Occipital lobe (tissue), 1 donor: ENCODE measurements at regions not wholly inside any gene's neighbourhood (a gene's known extent, or its start where the extent isn't known, plus 50 kb on each side); places are given as distances from the start of the nearest gene placed in this dataset.
"Not testable (repeated sequence)": the region's sequence is repeated elsewhere in the genome, so short reads cannot be mapped to it uniquely, and the experiment has no call there.

Source experiments
- DNase-seq: peaks from one replicate; lab custom pipeline; 2025; lab: John Stamatoyannopoulos, UW

DNA sequence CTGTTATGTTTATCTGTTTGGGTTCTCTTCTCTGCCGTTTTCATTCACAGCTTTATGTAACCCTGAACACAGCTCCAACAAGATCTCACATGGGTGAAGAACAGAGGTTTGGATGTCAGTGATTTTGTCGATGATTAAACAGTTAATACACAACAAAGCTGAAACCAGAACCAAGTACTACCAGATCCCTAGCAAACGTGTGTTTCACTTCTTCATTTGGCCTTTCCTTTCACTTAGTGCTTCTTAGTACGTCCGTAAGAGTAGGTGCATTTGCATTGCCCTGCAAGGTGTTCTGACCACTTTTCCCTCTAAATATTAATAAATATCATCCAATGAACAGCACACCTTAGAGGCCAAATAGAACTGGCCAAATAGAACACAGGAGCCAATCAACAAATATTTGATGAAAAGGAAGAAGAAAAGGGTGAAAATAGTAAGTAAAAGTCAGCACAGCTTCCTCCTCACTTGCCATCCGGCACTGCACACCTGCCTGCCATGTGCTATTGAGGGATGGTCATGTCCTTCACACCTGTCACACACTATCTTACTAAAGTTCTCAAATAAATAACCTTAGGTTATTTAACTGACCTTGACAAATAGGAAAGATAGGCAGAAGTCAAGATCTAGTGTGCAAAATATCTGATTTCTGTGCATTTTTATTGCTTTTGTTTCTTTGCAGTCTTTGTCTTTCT lies 252.6 kb upstream of the ANKRD30A start:
- DNase-seq = no peak

DNA sequence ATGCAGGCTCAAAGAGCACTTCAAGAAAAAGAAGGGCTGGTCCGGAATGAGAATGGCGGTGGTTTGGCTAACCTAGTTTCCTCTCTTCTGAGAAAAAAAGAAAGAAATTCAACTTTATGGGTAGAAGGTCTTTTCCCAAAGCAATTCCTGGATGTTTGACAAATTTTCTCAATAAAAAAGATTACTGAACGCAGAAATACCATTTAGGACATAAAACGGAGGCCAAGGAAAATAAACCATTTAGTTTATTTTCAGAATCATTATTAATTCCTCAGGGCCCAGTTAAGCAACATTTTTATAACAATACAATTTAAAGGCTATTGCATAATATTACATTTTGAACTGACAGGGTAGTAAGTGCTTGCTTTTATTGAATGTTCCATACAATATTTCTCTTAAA lies 284.6 kb upstream of the ANKRD30A start:
- no peak for DNase-seq

DNA sequence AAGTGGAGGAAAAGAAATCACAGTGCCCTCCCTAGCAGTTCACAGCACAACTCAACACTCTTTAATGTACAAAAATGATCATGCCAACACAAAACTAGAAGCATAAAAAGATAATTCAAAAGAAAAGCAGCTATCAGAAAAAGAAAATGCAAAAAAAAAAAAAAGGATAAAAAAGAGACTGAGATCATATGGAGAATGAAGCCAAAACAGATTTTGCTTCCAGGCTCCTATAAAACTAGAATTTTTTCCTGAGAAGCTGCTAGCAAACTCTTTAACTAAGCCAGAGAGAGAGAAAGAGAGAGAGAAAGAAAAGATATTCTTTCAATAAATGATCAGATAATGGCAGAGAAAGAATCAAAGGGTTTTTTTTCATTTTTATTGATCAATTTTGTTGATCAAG lies 288.0 kb upstream of the ANKRD30A start:
- no peak for DNase-seq

DNA sequence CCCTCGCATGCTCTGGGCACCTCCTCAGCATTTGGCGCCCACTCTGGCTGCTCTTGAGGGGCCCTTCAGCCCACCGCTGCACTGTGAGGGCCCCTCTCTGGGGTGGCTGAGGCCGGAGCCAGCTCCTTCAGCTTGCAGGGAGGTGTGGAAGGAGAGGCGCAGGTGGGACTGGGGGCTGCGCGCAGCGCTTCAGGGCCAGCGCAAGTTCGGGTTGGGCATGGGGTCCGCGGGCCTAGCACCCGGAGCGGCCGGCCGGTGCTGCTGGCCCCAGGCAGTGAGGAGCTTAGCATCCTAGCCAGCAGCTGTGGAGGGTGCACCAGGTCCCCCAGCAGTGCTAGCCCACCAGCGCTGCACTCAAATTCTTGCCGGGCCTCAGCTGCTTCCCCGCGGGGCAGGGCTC lies 305.6 kb upstream of the ANKRD30A start:
- no peak for DNase-seq

DNA sequence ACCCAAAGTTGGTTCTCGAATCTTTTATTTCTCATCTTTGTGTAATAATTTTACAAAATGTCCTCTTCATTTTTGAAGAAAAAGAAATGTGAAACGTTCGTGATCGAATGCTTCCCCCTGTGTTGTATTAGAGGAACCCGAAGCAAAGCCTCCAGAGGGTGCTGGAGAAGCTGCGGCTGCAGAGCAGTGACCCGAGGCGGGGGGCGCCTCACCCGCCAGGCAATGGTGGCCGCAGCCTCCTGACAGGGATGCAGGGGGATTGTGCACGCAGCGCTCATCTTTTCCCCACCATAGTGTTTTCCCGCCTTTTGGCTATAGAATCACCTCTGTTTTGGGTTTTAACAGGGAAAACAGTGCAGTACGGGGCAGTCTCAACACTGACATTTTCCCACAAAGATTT lies 307.5 kb upstream of the ANKRD30A start:
- DNase-seq = no peak

DNA sequence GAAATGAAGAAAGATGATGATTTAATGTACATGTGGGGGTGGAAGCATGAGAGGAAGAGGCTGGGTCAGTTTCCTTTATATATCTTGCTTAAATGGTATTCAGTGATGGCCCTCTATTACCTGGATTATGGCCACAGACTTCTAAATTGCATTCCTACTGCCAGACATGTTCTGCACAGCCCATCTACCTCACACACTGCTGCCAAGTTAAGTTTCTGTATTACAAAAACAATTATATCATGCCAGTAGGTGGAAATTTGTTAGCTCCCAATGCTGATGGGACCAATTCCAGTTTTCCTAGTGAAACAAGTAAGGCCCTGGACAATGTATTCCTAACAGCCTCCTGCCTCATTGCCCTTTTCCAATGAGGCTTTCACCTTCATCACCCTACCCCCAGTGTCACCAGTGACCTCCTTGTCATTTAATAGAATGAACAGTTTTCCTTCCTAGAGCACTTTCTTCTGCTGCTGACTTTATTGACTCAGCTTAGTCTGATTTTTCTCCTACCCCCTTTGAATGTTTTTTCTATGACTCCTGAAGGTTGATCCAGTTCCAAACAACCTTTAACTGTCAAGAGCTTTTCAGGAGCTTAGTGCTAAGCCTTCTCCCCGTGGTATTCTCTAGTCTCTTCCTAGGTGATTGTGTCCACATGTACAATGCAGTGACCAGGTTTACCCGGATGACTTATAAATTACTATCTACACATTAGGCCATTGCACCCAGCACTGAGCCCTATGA lies 316.6 kb upstream of the ANKRD30A start:
- no peak for DNase-seq

DNA sequence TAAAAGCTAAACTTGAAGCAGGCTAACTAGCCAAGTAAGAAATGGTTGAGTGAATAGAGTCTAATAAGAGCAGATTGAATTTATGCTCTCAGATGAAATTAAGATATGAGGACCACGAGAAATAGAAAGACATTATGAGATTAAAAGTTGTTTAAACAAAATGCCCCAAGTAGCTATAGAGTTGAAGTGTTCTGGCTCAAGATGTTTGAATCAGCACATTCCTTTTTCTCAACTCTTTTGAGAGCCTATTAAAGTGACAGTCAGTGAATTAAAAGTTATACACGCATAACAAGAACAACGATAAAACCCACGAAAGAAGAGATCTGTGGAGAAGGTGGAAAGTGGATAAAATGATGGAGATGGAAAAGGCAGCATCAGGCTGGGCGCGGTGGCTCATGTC lies 322.2 kb upstream of the ANKRD30A start:
- no peak for DNase-seq

DNA sequence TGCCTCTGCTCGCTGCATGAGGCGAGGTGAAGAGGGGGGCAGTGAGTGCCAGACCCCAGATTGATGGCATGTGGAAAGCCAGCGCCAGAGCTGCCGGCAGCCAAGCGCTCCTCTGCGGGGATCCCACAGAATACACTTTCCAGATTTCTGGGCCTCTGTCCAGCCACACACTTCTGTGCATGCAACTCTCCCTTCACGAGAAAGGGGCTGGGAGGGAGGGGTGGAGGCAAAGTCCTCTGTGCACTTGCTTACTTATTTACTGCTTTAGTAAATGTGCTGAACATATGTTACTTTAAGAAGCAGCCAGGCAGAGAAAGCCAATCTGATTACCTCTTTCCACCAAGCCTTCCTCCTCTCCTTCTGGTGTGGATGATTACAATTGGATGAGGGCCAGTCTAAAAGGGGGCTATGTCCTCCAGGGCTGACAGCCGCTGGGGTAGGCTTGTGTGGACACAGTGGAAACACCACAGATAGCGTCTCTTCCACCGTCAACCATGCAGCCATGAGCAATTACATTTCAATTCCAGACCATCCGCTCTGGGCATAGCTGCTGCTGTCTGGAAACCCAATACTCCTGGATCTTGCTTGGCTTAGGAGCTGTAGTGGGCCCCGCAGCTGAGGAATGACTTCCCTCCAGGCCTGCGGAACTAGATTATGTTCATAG lies 322.8 kb upstream of the ANKRD30A start:
- no peak for DNase-seq

DNA sequence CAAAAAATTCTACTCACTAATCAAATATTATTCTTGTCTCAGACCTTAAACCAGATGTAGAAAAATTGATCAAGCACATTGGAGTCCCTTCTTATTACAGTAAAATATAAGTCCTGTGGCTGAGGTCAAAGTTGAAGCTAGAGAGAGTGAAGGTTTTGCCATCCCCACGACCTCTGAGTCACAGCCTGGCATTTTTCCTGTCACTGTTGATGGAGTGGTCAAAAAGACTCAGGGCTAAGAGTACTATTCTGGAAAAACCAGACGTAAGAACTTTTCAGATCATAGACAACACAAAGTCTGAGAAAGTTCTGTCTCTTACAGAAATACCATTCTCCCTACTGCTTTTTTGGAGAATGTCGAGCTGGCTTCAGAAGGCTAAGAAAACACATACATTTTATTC lies 323.7 kb upstream of the ANKRD30A start:
- no peak for DNase-seq

DNA sequence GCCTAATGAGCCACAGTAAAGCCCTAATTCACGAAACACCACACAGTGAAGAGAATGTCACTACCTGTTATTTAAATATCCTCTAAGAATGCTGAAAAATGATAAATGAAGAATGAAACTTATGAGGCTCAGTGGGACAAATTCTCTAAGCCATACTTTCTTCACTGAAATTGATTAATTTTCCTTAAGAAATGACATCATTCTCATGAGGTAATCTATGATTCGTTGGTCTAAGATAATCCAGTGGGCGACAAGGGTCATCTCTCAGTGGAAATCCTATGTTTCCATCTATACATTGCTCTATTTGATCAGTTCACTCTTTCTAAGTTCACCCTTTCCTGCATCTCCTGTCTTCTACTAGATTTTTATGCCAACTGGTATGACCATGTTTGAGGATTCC lies 330.4 kb upstream of the ANKRD30A start:
- DNase-seq = no peak

DNA sequence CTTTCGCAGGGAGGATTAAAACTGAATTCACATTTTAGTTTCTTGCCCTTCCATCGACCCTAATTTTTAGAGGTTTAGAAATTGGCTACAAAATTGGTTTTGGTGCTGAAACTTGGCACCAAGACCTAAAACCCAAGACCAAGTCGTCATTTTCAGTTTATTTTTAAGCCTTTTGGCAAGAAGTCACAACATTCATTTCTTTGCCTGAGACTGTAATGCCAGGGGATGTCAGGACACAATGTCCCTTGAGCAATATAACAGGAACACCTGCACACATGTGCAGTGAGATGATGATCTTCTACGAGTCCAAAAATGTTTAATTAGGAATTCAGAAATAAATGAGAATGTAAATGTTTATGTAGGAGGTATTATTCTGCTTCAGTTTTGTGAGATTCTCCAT lies 335.4 kb upstream of the ANKRD30A start:
- DNase-seq = no peak

DNA sequence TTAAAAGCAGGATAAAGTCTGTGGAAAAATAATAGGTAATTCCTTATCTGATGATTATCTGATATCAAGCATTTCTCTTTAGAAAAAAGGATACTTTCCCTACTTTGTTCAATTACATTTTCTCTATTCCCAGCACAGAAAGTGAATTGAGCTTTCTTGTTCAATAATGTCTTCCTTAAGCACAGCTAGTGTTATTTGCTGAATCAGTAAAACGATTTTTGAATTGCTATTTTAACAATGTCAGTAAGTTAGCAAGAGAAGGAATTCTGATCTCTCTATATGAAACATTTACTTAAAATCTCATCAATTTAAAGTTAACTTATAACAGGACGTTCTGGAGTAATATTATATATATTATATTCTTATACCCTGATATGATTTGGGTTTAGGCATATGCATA lies 337.2 kb upstream of the ANKRD30A start:
- no peak for DNase-seq

DNA sequence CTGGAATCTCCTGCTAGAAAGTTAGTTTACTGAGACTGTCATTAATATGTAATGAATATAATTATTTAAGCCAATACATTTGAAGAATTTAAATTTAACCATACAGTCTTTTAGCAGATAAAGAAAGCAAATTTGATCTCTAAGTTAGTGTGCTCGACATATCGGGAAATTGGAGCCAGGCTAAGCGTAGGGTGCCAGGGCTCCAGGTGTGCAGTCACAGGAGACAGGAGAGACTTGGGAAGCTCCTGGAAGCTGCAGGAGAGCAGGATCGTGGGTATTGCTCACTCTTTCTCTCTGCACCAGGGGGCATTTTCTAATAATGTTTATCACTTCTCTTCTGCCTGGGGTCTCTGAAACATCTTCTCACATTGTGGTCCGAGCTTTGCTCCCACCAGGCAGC lies 342.0 kb upstream of the ANKRD30A start:
- no peak for DNase-seq

DNA sequence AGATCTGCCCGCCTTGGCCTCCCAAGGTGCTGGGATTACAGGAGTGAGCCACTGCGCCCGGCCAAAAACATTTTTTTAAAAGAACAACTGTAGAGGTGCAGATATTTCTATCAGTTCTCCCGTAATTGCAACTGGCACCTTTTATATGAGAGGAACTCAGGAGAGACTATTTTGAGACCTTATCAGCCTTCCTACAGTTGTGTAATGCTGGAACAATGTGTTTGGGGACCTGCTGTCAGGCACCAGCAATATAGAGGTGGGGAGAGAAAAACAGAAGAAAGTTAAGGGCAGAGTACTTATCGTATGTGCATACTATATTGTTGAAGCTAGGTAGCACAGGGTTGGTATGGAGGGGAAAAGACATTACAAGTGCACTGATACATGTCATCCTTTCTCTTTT lies 343.8 kb upstream of the ANKRD30A start:
- no peak for DNase-seq

DNA sequence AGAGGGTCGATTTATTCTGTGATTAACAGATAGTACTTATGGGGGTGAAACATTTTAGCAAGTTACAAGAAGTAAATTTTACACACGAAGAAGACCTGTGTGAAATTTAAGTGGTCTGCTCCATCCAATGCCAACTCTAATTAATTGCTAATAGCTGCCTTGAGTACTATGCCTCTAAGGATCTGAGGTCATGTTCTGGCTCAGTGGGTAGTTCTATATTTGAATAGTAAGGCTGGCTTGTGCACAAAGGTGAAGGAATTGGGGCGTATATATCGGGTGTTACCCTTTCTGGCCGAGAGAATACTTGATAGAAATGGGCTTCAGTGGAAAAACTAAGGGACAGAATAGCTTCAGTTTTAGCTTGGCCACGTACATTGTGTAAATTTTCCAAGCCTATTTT lies 345.2 kb upstream of the ANKRD30A start:
- no peak for DNase-seq

DNA sequence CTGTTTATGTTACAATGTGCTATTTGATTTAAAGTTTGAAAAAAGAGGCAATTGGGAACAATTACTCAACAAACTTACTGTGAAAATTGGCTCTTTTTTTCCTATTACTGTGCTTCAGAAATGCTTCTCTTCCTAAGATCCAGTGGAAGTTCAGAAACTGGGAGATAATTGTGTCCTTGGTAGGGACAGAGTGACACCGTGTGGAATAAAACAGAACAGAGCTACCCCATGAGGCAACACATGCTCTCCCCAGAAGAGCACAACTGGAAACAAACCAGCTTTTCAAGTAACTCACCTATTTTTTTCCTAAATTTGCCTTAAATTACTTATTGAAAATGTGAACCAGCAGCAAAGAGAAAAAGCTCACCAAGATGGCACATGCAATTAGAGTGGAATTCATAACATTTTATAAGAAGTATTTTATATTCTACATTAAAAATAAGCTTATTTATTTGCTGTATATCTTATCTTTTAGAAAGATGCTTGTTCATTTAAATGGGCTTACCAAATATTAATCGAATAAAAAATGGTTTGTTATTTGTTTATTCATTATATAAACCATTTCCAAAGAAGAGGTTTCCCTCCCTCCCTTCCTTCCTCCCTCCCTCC lies 346.1 kb upstream of the ANKRD30A start:
- no peak for DNase-seq

DNA sequence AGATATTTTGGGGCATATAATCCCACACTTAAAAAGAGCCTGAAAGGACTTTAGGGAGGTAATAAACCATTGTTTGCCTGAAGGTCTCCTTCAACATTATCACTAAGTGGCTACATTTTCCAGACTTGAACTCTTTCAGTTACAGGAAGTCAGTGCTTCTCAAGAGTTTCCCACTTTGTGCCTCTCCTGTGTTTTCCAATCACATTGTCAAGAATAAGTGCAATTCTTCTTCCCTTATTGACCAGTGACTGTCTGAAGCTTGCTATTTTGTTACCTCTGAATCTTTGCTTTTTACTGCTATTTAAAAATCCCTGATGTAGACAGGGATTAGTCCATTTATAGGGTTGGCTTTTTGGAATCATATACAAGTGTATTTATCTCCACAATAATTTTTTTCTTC lies 346.7 kb upstream of the ANKRD30A start:
- no peak for DNase-seq

DNA sequence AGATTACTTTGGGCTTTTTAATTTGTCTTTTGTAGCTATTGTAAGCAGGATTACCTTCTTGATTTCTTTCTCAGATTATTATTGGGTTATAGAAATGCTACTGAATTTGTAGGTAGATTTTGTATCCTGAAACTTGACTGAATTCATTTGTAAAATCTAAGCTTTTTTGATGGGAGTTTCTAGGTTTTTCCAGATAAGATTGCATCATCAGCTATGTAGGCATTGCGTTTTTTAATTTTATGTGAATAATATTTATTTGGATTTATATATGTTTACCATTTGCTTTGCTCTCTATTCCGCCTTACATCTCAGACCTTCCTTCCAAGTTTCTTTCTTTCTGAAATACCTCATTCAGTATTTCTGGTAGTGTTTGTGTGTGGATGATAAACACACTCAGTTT lies 351.7 kb upstream of the ANKRD30A start:
- DNase-seq = no peak

DNA sequence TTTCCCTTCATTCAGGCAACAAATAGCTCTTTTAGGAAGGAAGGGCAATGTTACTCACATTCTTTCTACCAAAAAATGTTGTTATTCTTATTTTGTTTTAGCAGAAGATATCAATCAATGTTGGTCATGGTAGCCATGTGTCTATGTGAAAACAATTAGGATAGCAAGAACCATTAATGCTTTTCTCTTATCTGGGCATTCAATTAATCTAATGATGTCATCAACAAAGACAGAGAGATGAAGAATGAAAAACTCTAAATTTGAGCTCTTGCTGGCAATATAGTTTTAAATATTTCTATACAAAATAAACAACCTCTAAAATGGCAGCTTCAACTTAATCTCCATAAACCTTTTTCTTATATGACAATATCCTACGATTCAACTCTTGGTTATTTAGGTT lies 353.7 kb upstream of the ANKRD30A start:
- no peak for DNase-seq

DNA sequence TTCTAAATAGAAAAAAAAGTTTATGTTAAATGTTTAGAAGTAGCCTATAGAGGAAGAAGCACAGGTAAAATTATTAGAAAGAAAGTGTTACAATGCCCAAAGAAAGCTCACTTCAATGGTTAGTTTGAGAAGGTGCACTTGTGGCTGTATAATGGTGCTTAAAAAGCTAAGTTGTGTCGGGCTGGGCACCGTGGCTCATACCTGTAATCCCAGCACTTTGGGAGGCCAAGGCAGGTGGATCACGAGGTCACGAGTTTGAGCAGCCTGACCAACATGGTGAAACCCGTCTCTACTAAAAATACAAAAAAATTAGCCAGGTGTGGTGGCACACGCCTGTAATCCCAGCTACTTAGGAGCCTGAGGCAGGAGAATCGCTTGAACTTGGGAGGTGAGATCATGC lies 355.7 kb upstream of the ANKRD30A start:
- DNase-seq = not testable (repeated sequence)

DNA sequence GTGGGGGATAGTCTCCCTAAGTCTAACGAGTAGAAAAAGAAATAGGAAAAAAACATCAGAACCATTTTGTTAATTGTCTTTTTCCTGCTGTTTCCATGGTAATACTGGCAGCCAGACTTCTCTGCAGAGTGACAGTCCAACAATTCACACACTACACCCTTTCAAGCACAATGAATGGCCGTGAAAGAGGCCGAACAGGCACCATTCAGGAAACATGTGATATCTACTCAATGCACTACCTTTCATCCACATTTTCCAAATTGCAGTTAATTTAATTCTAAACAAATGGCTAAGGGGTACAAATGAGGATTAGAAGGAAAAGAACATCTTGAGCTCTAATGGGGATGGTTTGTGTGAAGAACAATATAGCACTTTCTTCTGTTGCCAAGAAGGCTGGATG lies 358.5 kb upstream of the ANKRD30A start:
- DNase-seq = no peak

DNA sequence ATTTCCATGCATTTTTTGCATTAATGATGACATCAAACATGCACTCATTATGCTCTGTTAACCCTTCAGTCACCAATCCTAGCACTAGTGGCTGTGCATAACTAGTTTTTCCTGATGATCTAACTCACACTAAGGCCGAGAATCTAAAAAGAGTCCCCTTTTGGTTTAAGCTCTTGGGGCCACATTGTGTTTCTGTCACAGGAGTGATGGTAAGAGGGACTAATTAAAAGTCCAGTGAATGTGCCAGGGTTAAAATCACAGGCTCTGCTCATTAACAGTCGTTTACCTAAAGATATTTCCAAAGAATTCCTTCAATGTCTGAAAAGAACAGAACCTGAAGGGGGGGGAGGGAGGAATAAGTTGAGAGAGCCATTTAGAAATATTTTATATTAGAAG lies 359.0 kb upstream of the ANKRD30A start:
- DNase-seq = no peak
